PC-3 (cell line): ENCODE measurements at regions not wholly inside any gene's neighbourhood (a gene's known extent, or its start where the extent isn't known, plus 50 kb on each side); places are given as distances from the start of the nearest gene placed in this dataset.

Experiments
- EZH2 ChIP-seq: fragments of 300-600 bp; sonication (generic); IDR thresholded peaks from one replicate; pipeline ENCODE4 v1.6.1; 2017; ENCODE audit warnings: antibody characterized with exemption, mild to moderate bottlenecking, low read length; ENCODE audit not compliant: unreplicated experiment
- TF ChIP-seq, protein P1 (sequence below): fragments of 300-600 bp; sonication (generic); conservative IDR thresholded peaks from 2 replicates; pipeline ENCODE4 v1.5.1; 2017; ENCODE audit warnings: antibody characterized with exemption, low read depth, mild to moderate bottlenecking, low read length

DNA sequence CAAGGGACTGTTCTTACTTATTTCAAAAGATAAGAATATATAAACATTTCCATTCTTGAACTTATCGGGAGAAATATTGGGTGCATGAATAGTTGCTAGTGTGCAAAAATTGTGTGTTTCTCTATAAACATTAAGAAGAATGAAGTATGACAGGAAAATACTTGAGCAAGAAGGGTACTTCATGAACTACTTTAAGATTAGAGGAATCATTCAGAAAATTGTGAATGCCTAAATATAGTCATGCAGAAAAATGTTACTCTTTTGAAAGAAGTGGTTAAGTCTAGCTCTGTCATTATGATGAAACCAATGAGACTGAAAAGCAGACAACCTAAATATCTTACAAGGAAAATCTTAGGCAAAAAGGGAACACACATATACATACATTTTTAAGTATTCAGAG, 207.8 kb upstream of the PCDH18 start:
- TF ChIP-seq, protein P1, sequence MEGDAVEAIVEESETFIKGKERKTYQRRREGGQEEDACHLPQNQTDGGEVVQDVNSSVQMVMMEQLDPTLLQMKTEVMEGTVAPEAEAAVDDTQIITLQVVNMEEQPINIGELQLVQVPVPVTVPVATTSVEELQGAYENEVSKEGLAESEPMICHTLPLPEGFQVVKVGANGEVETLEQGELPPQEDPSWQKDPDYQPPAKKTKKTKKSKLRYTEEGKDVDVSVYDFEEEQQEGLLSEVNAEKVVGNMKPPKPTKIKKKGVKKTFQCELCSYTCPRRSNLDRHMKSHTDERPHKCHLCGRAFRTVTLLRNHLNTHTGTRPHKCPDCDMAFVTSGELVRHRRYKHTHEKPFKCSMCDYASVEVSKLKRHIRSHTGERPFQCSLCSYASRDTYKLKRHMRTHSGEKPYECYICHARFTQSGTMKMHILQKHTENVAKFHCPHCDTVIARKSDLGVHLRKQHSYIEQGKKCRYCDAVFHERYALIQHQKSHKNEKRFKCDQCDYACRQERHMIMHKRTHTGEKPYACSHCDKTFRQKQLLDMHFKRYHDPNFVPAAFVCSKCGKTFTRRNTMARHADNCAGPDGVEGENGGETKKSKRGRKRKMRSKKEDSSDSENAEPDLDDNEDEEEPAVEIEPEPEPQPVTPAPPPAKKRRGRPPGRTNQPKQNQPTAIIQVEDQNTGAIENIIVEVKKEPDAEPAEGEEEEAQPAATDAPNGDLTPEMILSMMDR = no peak
- no peak for TF ChIP-seq EZH2
